Hepatocyte (in vitro differentiated cells): ENCODE measurements at regions not wholly inside any gene's neighbourhood (a gene's known extent, or its start where the extent isn't known, plus 50 kb on each side); places are given as distances from the start of the nearest gene placed in this dataset.

ENCODE experiments used
- DNase-seq: peaks from one replicate; pipeline ENCODE4 v3.0.0-alpha.2; 2016; ENCODE audit warnings: low spot score
- H2AFZ ChIP-seq: fragments of 200-600 bp; sonication (generic); 2 replicates; pipeline ENCODE4 v1.6.0; 2016; ENCODE audit warnings: antibody characterized with exemption, mild to moderate bottlenecking
- H3K27ac ChIP-seq: fragments of 200-600 bp; sonication (generic); 2 replicates; pipeline ENCODE4 v1.5.1; 2016; ENCODE audit warnings: mild to moderate bottlenecking
- H3K27me3 ChIP-seq: fragments of 200-600 bp; sonication (generic); 2 replicates; pipeline ENCODE4 v1.6.1; 2016
- H3K36me3 ChIP-seq: fragments of 200-600 bp; sonication (generic); replicated peaks from 2 replicates; pipeline ENCODE4 v1.5.1; 2016; ENCODE audit warnings: low read depth; ENCODE audit not compliant: insufficient read depth
- H3K4me1 ChIP-seq: fragments of 200-600 bp; sonication (generic); 2 replicates; pipeline ENCODE4 v1.5.1; 2016; ENCODE audit warnings: mild to moderate bottlenecking, moderate library complexity; ENCODE audit not compliant: insufficient read depth
- H3K4me2 ChIP-seq: fragments of 200-600 bp; sonication (generic); 2 replicates; pipeline ENCODE4 v1.6.0; 2016
- H3K4me3 ChIP-seq: fragments of 200-600 bp; sonication (generic); 2 replicates; pipeline ENCODE4 v1.5.1; 2016; ENCODE audit warnings: mild to moderate bottlenecking
- H3K79me2 ChIP-seq: fragments of 200-600 bp; sonication (generic); 2 replicates; pipeline ENCODE4 v1.6.0; 2017; ENCODE audit warnings: mild to moderate bottlenecking
- H3K9me2 ChIP-seq: fragments of 200-600 bp; sonication (generic); replicated peaks from 2 replicates; pipeline ENCODE4 v1.6.0; 2017; ENCODE audit warnings: mild to moderate bottlenecking; ENCODE audit not compliant: insufficient read depth
- H3K9me3 ChIP-seq: fragments of 200-600 bp; sonication (generic); 2 replicates; pipeline ENCODE4 v1.5.1; 2016; ENCODE audit warnings: low read depth, mild to moderate bottlenecking
- H4K20me1 ChIP-seq: fragments of 200-600 bp; sonication (generic); 2 replicates; pipeline ENCODE4 v1.6.0; 2016; ENCODE audit warnings: mild to moderate bottlenecking; ENCODE audit not compliant: insufficient read depth, poor library complexity, severe bottlenecking
- EZH2 ChIP-seq: fragments of 200-600 bp; sonication (generic); IDR thresholded peaks from 2 replicates; pipeline ENCODE4 v1.6.1; 2016; ENCODE audit warnings: antibody characterized with exemption, mild to moderate bottlenecking, borderline replicate concordance
- EZH2phosphoT487 ChIP-seq: fragments of 200-600 bp; sonication (generic); IDR thresholded peaks from one replicate; pipeline ENCODE4 v1.6.1; 2018; ENCODE audit warnings: antibody characterized with exemption, mild to moderate bottlenecking, low read depth, moderate library complexity; ENCODE audit not compliant: unreplicated experiment, severe bottlenecking
- WGBS: methylation state at CpG from one replicate; pipeline ENCODE4 v1.1.6; 2016; ENCODE audit warnings: low lambda C conversion rate; ENCODE audit errors: missing lambda C conversion rate; 5-methylcytosine and 5-hydroxymethylcytosine counted together
- TF ChIP-seq, protein P1 (sequence below): fragments of 200-600 bp; sonication (generic); IDR thresholded peaks from 2 replicates; pipeline ENCODE4 v1.5.1; 2016; ENCODE audit warnings: antibody characterized with exemption, mild to moderate bottlenecking; ENCODE audit not compliant: poor library complexity

DNA sequence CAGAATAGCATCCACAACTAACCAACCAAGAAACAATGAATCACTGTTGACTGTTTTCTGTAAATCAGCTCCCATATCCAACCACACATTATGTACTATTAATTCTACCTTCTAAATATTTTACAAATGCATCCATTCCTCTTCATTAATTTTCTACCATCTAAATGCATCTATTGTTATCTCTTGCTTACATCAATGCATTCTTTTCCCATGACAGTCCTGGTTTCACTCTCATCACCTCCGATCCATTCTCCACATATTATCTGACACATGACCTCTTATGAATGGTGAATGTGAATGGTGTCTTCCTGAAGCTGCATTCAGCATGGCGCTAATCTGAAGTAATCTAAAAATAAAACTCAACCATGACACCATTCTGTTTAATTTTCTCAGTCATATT lies 153.8 kb upstream of the CALCR start:
- DNase-seq: no peak
- Histone ChIP-seq H3K36me3 (no peaks in the 10 kb centered on the region), H3K9me2 (no peaks in the 10 kb centered on the region), H4K20me1 (no peaks in the 10 kb centered on the region), H3K4me1 (no peaks in the 10 kb centered on the region), H3K27me3 (no peaks in the 10 kb centered on the region), H3K27ac (no peak overlapping the region), H2AFZ (no peak overlapping the region), H3K4me2 (no peak overlapping the region), H3K9me3 (no peaks in the 10 kb centered on the region), H3K4me3 (no peak overlapping the region), H3K79me2 (no peaks in the 10 kb centered on the region)
- WGBS: 87% methylated on average over 2 of the region's 2 CpGs
- TF ChIP-seq EZH2phosphoT487 (no peak), EZH2 (no peak)
- TF ChIP-seq, protein P1, sequence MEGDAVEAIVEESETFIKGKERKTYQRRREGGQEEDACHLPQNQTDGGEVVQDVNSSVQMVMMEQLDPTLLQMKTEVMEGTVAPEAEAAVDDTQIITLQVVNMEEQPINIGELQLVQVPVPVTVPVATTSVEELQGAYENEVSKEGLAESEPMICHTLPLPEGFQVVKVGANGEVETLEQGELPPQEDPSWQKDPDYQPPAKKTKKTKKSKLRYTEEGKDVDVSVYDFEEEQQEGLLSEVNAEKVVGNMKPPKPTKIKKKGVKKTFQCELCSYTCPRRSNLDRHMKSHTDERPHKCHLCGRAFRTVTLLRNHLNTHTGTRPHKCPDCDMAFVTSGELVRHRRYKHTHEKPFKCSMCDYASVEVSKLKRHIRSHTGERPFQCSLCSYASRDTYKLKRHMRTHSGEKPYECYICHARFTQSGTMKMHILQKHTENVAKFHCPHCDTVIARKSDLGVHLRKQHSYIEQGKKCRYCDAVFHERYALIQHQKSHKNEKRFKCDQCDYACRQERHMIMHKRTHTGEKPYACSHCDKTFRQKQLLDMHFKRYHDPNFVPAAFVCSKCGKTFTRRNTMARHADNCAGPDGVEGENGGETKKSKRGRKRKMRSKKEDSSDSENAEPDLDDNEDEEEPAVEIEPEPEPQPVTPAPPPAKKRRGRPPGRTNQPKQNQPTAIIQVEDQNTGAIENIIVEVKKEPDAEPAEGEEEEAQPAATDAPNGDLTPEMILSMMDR: no peak

DNA sequence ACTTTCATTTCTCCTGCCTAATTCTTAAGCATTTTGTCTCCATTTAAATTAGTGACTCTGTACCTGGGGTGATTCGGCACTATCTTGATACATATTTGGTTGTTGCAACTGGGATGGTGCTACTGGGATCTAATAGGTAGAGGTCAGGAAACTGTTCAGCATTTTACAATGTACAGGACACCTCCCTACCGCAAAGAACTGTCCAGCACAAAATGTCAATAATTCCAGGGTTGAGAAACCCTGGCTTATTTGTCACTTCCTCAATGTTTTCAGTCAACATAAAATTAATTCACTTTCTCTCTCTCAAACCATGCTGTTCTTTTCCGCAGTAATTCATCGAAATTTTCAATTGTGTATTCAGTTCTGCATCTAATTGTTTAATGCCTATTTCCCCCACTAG lies 151.4 kb upstream of the CALCR start:
- Histone ChIP-seq H3K27me3 (no peaks in the 10 kb centered on the region), H3K4me1 (no peaks in the 10 kb centered on the region), H2AFZ (no peak overlapping the region), H3K27ac (no peak overlapping the region), H3K9me2 (no peaks in the 10 kb centered on the region), H3K36me3 (no peaks in the 10 kb centered on the region), H3K4me3 (no peak overlapping the region), H3K9me3 (no peaks in the 10 kb centered on the region), H3K4me2 (no peak overlapping the region), H3K79me2 (no peaks in the 10 kb centered on the region), H4K20me1 (no peaks in the 10 kb centered on the region)
- no peak for DNase-seq
- 88% methylated on average over 4 of the region's 4 CpGs for WGBS
- no peak for TF ChIP-seq EZH2phosphoT487
- no peak for TF ChIP-seq EZH2

DNA sequence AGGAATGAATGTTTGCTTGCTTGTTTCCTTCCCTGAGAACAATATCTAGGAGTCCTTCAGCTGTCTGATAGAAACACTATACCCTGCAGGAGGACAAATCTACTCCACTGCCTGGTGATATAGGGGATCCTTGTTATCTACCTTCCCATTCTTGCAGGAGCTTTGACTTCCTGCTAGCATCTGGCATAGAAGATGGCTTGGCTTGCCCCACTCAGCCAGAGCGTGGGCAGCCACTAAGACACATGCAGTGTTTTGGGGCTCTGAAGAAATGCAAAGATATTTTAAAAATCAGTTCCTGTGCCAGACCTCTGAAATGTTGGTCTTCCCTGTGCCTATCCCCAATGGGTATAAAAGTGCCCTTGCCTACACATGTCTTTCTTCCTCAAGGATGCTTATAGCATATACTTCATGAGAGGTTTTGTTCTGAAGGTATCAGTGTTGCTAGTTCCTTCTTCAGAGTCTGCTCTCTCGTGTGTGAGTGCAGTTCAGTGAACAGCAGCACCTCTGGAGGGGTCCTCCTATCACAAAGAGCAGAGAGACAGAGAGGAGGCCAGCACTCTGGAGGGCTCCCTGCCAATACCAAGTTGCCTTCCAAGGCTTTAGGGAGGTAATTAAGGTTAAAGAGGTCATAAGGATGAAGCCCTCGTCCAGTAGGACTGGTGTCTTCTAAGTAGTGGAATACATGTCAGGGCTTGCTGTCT lies 149.1 kb upstream of the CALCR start:
- H2AFZ ChIP-seq: no peak overlapping the region
- WGBS: 54% methylated on average over 3 of the region's 3 CpGs
- no peaks in the 10 kb centered on the region for H3K9me2 ChIP-seq
- peaks cover 7% of the 10 kb centered on the region for H3K4me1 ChIP-seq
- H3K79me2 ChIP-seq: no peaks in the 10 kb centered on the region
- TF ChIP-seq EZH2 (no peak), EZH2phosphoT487 (no peak)
- TF ChIP-seq, protein P1: no peak
- no peak overlapping the region for H3K4me3 ChIP-seq
- no peak overlapping the region for H3K27ac ChIP-seq
- no peaks in the 10 kb centered on the region for H3K27me3 ChIP-seq
- no peak for DNase-seq
- no peaks in the 10 kb centered on the region for H3K9me3 ChIP-seq
- H3K4me2 ChIP-seq: no peak overlapping the region
- H3K36me3 ChIP-seq: no peaks in the 10 kb centered on the region
- no peaks in the 10 kb centered on the region for H4K20me1 ChIP-seq

DNA sequence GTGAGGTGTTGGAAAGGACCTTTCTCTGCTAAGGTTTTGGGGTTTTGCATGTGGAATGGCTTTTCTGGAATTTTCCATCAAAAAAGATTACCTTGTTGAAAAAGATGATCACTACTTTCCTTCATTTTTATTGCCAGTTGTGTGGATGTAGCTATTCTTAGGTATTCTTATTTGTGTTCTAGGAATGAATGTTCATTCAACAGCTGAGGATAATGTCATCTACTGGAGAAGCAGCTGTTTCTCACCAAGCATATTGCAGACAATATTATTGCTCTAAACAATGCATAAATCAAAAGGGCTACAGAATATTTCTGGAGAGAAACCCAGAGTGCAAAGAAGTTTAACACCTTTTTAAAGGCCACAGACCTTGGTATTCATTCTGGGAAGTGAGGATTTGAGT lies 145.6 kb upstream of the CALCR start:
- TF ChIP-seq EZH2phosphoT487 (no peak), EZH2 (no peak)
- TF ChIP-seq, protein P1: no peak
- no peaks in the 10 kb centered on the region for H3K9me2 ChIP-seq
- no peaks in the 10 kb centered on the region for H4K20me1 ChIP-seq
- no peak overlapping the region for H3K4me2 ChIP-seq
- H3K27ac ChIP-seq: peak overlapping the region; percentile 34
- no peaks in the 10 kb centered on the region for H3K36me3 ChIP-seq
- H2AFZ ChIP-seq: no peak overlapping the region
- no peaks in the 10 kb centered on the region for H3K79me2 ChIP-seq
- H3K4me3 ChIP-seq: no peak overlapping the region
- peaks cover 7% of the 10 kb centered on the region for H3K4me1 ChIP-seq
- DNase-seq: no peak
- no peaks in the 10 kb centered on the region for H3K27me3 ChIP-seq
- H3K9me3 ChIP-seq: no peaks in the 10 kb centered on the region
